Transverse colon (tissue), 3 donors: ENCODE measurements at regions not wholly inside any gene's neighbourhood (a gene's known extent, or its start where the extent isn't known, plus 50 kb on each side); places are given as distances from the start of the nearest gene placed in this dataset.

Experiments
- EP300 ChIP-seq: sonication (generic); formaldehyde crosslinking; IDR thresholded peaks from one replicate; pipeline ENCODE4 v1.6.1; 2017; ENCODE audit warnings: antibody characterized with exemption, low read depth
- POLR2A ChIP-seq: fragments of 450-650 bp; IDR thresholded peaks from one replicate; pipeline ENCODE4 v1.6.1; 2016; ENCODE audit warnings: antibody characterized with exemption, mild to moderate bottlenecking, moderate library complexity
- TF ChIP-seq, protein P1 (sequence below), 5 experiments: fragments of 200-600 bp in 3 of 5; fragments of 450-650 bp in 2 of 5; sonication (generic) in 3 of 5; IDR thresholded peaks; 1 replicate in 2 of 5; 2 replicates in 3 of 5; pipeline ENCODE4 v1.5.1; 2016 to 2017; ENCODE audit warnings: antibody characterized with exemption in 5 of 5, inconsistent platforms in 3 of 5, mild to moderate bottlenecking in 2 of 5, moderate library complexity in 1 of 5

GRCh38 chr2:207421671-207422070, 108.1 kb upstream of the CREB1 start:
- TF ChIP-seq, protein P1, sequence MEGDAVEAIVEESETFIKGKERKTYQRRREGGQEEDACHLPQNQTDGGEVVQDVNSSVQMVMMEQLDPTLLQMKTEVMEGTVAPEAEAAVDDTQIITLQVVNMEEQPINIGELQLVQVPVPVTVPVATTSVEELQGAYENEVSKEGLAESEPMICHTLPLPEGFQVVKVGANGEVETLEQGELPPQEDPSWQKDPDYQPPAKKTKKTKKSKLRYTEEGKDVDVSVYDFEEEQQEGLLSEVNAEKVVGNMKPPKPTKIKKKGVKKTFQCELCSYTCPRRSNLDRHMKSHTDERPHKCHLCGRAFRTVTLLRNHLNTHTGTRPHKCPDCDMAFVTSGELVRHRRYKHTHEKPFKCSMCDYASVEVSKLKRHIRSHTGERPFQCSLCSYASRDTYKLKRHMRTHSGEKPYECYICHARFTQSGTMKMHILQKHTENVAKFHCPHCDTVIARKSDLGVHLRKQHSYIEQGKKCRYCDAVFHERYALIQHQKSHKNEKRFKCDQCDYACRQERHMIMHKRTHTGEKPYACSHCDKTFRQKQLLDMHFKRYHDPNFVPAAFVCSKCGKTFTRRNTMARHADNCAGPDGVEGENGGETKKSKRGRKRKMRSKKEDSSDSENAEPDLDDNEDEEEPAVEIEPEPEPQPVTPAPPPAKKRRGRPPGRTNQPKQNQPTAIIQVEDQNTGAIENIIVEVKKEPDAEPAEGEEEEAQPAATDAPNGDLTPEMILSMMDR (IDR thresholded peaks at IDR 0.05) = no peak
- TF ChIP-seq POLR2A (no peak), EP300 (no peak)
